HG03558 (cell line): ENCODE measurements at regions not wholly inside any gene's neighbourhood (a gene's known extent, or its start where the extent isn't known, plus 50 kb on each side); places are given as distances from the start of the nearest gene placed in this dataset.
"Not testable (repeated sequence)": the region's sequence is repeated elsewhere in the genome, so short reads cannot be mapped to it uniquely, and the experiment has no call there.

Source experiments
- ATAC-seq: cut with Tn5 transposase; IDR thresholded peaks from one replicate; pipeline ENCODE4 v1.9.1; 2021; ENCODE audit warnings: moderate number of reproducible peaks; ENCODE audit not compliant: unreplicated experiment; ENCODE audit errors: extremely low read depth

GRCh38 chr10:26355241-26355640, 82.9 kb upstream of the APBB1IP start:
- no peak for ATAC-seq

- ATAC-seq: peak; percentile 52
These were observed 80.9 kb upstream of the APBB1IP start for GRCh38 chr10:26357203-26357602.

GRCh38 chr10:26358071-26358470, 80.1 kb upstream of the APBB1IP start:
- ATAC-seq: no peak

- ATAC-seq: no peak
These were observed 78.5 kb upstream of the APBB1IP start for GRCh38 chr10:26359670-26360069.

GRCh38 chr10:26361351-26361750, 76.8 kb upstream of the APBB1IP start:
- ATAC-seq: no peak

- ATAC-seq: no peak
These were observed 76.2 kb upstream of the APBB1IP start for GRCh38 chr10:26361971-26362370.

- ATAC-seq: no peak
These were observed 72.3 kb upstream of the APBB1IP start for GRCh38 chr10:26365681-26366358.

GRCh38 chr10:26367035-26367434, 71.1 kb upstream of the APBB1IP start:
- not testable (repeated sequence) for ATAC-seq

- no peak for ATAC-seq
These were observed 70.4 kb upstream of the APBB1IP start for GRCh38 chr10:26367771-26368170.

GRCh38 chr10:26368463-26368862, 69.7 kb upstream of the APBB1IP start:
- no peak for ATAC-seq

- peak; percentile 57 for ATAC-seq
These were observed 65.4 kb upstream of the APBB1IP start for GRCh38 chr10:26372513-26373354.

GRCh38 chr10:26374426-26374825, 63.7 kb upstream of the APBB1IP start:
- ATAC-seq: no peak

GRCh38 chr10:26377224-26377810, 60.8 kb upstream of the APBB1IP start:
- not testable (repeated sequence) for ATAC-seq

- ATAC-seq: no peak
These were observed 59.3 kb upstream of the APBB1IP start for GRCh38 chr10:26378861-26379294.

- ATAC-seq: no peak
These were observed 57.3 kb upstream of the APBB1IP start for GRCh38 chr10:26380815-26381214.

GRCh38 chr10:26381986-26382385, 56.2 kb upstream of the APBB1IP start:
- no peak for ATAC-seq

GRCh38 chr10:26384600-26384999, 53.5 kb upstream of the APBB1IP start:
- no peak for ATAC-seq

GRCh38 chr10:26385443-26385842, 52.7 kb upstream of the APBB1IP start:
- no peak for ATAC-seq

GRCh38 chr10:26386781-26387180, 51.4 kb upstream of the APBB1IP start:
- ATAC-seq: no peak
